Lung (tissue), 11 donors: ENCODE measurements at regions not wholly inside any gene's neighbourhood (a gene's known extent, or its start where the extent isn't known, plus 50 kb on each side); places are given as distances from the start of the nearest gene placed in this dataset.
A peak's percentile ranks its signal among the peaks of the same experiment; 100 is the strongest.

Source experiments
- ATAC-seq: fragments of 200-7000 bp; cut with Tn5 transposase; one replicate; pipeline ENCODE4 v1.9.1; 2020; ENCODE audit warnings: moderate number of reproducible peaks; ENCODE audit not compliant: insufficient read depth, low FRiP score
- DNase-seq, 3 donors: peaks; one replicate each; pipeline ENCODE4 v3.0.0-alpha.2; 2013 to 2017
- H3K27ac ChIP-seq, 2 donors: one replicate each; pipeline ENCODE4 v1.5.1; 2013; ENCODE audit warnings: mild to moderate bottlenecking in 2 of 2, moderate library complexity in 2 of 2, control low read depth in 1 of 2, inconsistent platforms in 1 of 2, low read depth in 1 of 2, low read length in 1 of 2
- H3K27me3 ChIP-seq, 3 donors: one replicate each; pipeline ENCODE4 v1.5.1; 2013; ENCODE audit warnings: low read length in 2 of 3; ENCODE audit not compliant: control insufficient read depth in 3 of 3, insufficient read depth in 3 of 3
- H3K36me3 ChIP-seq, 4 donors: one replicate each; pipeline ENCODE4 v1.5.1; 2013; ENCODE audit warnings: low read length in 4 of 4, mild to moderate bottlenecking in 1 of 4, moderate library complexity in 1 of 4; ENCODE audit not compliant: control insufficient read depth in 4 of 4, insufficient read depth in 4 of 4
- H3K4me1 ChIP-seq, 5 donors: one replicate each; pipeline ENCODE4 v1.5.1; 2013; ENCODE audit warnings: low read length in 5 of 5, mild to moderate bottlenecking in 2 of 5, moderate library complexity in 1 of 5; ENCODE audit not compliant: control insufficient read depth in 5 of 5, insufficient read depth in 5 of 5
- H3K4me3 ChIP-seq: one replicate; pipeline ENCODE4 v1.5.1; 2013; ENCODE audit warnings: mild to moderate bottlenecking, control low read depth, moderate library complexity
- H3K9ac ChIP-seq, 2 donors: one replicate each; pipeline ENCODE4 v1.5.1; 2013; ENCODE audit warnings: low read length in 2 of 2, control low read depth in 1 of 2; ENCODE audit not compliant: insufficient read depth in 1 of 2
- H3K9me3 ChIP-seq, 4 donors: one replicate each; pipeline ENCODE4 v1.5.1; 2013; ENCODE audit warnings: low read length in 3 of 4, mild to moderate bottlenecking in 1 of 4, moderate library complexity in 1 of 4; ENCODE audit not compliant: control insufficient read depth in 4 of 4, insufficient read depth in 3 of 4
- CTCF ChIP-seq: IDR thresholded peaks from 2 replicates; pipeline ENCODE4 v1.5.1; 2012; ENCODE audit warnings: mild to moderate bottlenecking; ENCODE audit errors: control extremely low read depth, extremely low read depth
- WGBS, 2 donors: extraction: QIAGEN DNeasy Blood & Tissue Kit; methylation state at CpG; one replicate each; pipeline ENCODE4 v1.1.7; 2013; 5-methylcytosine and 5-hydroxymethylcytosine counted together
- donor health status: control.
- donor health status: control.
- donor health status: Bipolar disorder and iron deficiency.
- donor health status: healthy.
- donor health status: DM: yes; HTN: yes; CAD: no.

GRCh38 chr3:125670352-125670751 is 75.1 kb upstream of the OSBPL11 start:
- peak in 1 of 3 donors; percentile 25 for DNase-seq
- H3K4me1 ChIP-seq: peaks cover 0 to 5% (median 0%) of the 10 kb centered on the region in 5 donors

GRCh38 chr3:125670945-125671344 is 75.6 kb upstream of the OSBPL11 start:
- DNase-seq (no peak), ATAC-seq (no peak)
- WGBS, 2 donors: 64 to 77% methylated on average over 4 of the region's 4 CpGs
- Histone ChIP-seq H3K9ac (no peak overlapping the region), H3K4me1 (peaks cover 0 to 5% (median 0%) of the 10 kb centered on the region in 5 donors), H3K36me3 (no peaks in the 10 kb centered on the region), H3K27ac (no peak overlapping the region), H3K9me3 (peaks cover 0 to 1% (median 0%) of the 10 kb centered on the region in 4 donors), H3K4me3 (no peak overlapping the region), H3K27me3 (no peaks in the 10 kb centered on the region)
- TF ChIP-seq CTCF: no peak

More at GRCh38 chr3:125670352-125670751, 75.1 kb upstream of the OSBPL11 start:
- ATAC-seq: no peak
- Histone ChIP-seq H3K27ac (no peak overlapping the region), H3K27me3 (no peaks in the 10 kb centered on the region), H3K4me3 (no peak overlapping the region), H3K36me3 (no peaks in the 10 kb centered on the region), H3K9ac (peak overlapping the region in 1 of 2 donors; percentile 25), H3K9me3 (peaks cover 0 to 1% (median 0%) of the 10 kb centered on the region in 4 donors)
- 90 to 97% methylated on average over 1 of the region's 1 CpG for WGBS, 2 donors
- no peak for TF ChIP-seq CTCF

GRCh38 chr3:125671461-125672243 is 76.4 kb upstream of the OSBPL11 start:
- no peak for TF ChIP-seq CTCF
- ATAC-seq (no peak), DNase-seq (no peak)
- Histone ChIP-seq H3K27me3 (no peaks in the 10 kb centered on the region), H3K9ac (no peak overlapping the region), H3K27ac (no peak overlapping the region), H3K4me3 (no peak overlapping the region), H3K9me3 (peaks cover 0 to 1% (median 0%) of the 10 kb centered on the region in 4 donors), H3K4me1 (peaks cover 0 to 5% (median 0%) of the 10 kb centered on the region in 5 donors), H3K36me3 (no peaks in the 10 kb centered on the region)
- 91 to 96% methylated on average over 34 to 39 of the region's 39 CpGs for WGBS, 2 donors

- peaks cover 0 to 1% (median 0%) of the 10 kb centered on the region in 4 donors for H3K9me3 ChIP-seq
- TF ChIP-seq CTCF: no peak
- no peaks in the 10 kb centered on the region for H3K36me3 ChIP-seq
- no peak for ATAC-seq
- DNase-seq: no peak
- H3K4me3 ChIP-seq: no peak overlapping the region
- no peaks in the 10 kb centered on the region for H3K27me3 ChIP-seq
- no peak overlapping the region for H3K9ac ChIP-seq
- H3K27ac ChIP-seq: no peak overlapping the region
- 79 to 88% methylated on average over 4 of the region's 4 CpGs for WGBS, 2 donors
- H3K4me1 ChIP-seq: peaks cover 0 to 2% (median 0%) of the 10 kb centered on the region in 5 donors
Measured at GRCh38 chr3:125675791-125676190, 80.5 kb upstream of the OSBPL11 start.
